GM18498 (cell line): ENCODE measurements at regions not wholly inside any gene's neighbourhood (a gene's known extent, or its start where the extent isn't known, plus 50 kb on each side); places are given as distances from the start of the nearest gene placed in this dataset.
"Not testable (repeated sequence)": the region's sequence is repeated elsewhere in the genome, so short reads cannot be mapped to it uniquely, and the experiment has no call there.

Experiments
- ATAC-seq: cut with Tn5 transposase; IDR thresholded peaks from one replicate; pipeline ENCODE4 v1.9.1; 2021; ENCODE audit warnings: mild to moderate bottlenecking, moderate library complexity; ENCODE audit not compliant: unreplicated experiment

DNA sequence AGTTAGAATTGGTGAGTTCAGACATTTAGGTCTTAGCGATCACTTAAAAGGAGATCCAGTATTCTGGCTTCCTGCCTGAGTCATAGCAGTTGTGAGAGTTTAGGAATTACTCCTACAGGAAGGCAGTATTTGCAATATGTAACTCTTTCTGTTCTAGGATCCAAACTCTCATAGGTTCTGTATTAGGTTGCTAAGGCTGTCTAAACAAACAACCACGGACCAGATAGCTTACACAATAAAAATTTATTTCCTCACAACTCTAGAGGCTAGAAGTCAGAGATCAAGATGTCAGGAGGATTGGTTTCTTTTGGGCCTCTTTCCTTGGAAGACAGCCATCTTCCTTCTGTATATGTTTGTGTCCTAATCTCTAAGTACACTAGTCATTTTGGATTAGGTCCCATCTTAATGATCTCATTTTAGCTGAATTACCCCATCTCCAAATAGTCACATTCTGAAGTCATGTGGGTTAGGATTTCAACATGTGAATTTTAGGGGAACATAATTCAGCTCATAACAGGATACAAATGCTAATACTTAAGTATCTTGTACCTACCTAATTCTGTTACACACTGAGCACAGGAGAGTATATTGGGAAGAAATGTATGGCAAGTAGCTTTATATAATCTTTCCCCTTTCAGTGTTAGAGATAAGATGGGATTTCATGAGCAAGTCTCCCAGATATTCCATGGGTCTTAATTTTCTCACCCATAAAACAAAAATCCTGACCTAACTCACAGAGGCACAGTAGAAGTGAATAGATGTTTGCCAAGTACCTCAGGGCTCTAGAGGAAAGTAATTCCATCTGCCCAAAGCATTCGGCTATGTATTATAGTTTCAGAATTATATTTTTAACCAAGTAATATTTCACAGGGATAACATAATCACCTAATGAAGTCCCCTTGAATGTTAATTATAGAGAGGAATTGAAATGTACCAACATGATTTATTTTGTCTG lies 144.4 kb downstream of the PTBP2 start:
- no peak for ATAC-seq

DNA sequence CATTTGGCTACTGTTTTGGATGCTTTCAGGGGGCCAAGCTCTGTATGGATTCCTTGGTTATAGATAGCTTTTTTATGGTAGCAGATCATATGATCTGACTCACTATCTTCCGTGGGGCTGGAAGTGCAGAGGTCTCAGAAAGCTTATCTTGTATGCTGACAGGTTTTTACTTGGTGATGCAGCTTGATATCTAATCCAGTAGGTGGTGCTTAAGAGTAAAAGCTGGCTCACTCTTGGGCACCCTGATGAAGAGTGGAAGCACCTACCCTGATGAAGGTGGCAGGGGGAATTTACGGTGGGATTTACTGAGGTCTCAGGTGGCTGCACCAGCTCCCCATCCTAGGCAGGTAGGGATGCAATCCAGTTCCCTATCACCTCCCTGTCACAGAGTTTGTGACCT lies 151.2 kb downstream of the PTBP2 start:
- ATAC-seq, result no peak

DNA sequence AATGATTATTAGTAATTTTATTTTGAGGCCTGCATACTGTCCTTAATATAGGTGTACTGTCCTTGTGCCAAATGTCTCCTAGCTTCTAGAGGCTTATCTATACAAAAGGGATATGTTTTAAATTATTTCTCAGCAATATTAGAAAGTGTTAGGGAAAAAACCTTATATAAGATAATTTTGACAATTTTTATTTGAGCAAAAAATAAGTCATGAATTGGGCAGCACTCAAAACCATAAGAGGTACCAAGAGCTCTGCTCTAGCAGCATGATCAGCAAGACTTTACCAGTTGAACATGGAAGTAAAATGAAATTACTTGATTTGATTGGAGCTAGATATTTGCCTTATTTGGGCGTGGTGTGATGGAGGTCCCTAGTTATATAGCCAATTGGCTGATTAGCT lies 157.1 kb downstream of the PTBP2 start:
- ATAC-seq, result no peak

DNA sequence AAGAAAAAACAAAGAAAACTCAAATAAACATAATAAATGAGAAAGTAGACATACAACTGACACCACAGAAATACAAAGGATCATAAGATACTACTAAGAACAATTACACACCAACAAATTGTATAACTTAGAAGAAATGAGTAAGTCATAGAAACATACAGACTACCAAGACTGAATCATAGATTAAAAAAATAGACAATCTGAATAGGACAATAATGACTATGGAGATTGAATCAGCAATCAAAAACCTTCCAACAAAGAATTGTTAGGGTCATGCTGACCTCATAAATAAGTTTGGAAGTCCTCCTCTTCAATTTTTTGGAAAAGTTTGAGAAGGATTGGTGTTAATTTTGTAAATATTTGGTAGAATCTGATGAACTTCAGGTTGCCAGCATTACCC lies 159.0 kb downstream of the PTBP2 start:
- ATAC-seq, result no peak

DNA sequence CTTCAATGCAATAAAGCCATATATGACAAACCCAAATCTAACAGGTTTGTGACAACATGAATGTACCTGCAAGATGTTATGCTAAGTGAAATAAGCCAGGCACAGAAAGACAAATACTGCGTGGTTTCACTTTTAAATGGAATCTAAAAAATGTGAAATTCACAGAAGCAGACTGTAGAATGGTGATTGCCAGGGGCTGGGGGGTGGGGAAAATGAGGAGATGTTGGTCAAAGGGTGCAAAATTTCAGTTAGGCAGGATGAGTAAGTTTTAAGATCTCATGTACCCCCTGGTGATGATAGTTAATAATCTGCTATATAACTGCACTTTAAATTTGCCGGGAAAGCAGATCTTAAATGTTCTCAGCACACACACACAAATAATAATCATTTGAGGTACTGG lies 160.5 kb downstream of the PTBP2 start:
- ATAC-seq, result no peak

DNA sequence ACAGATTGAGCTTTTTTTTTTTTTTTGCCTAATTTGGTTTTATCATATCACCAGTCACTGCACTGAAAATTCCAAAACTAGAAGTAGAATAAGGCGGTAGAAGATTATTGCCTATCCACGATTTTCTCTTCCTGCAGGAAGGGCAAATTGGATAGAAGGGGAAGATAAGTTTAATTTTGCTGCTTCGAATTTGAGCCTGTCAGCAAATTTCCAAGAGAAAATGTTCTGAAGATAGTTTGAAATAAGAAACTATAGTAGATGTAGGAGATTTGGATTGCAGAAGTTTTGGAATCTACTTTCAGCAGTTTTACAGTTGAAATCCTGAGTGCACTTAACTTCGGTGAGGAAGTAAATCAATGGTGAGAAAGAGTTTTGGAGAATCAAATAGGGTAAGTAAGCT lies 164.9 kb downstream of the PTBP2 start:
- ATAC-seq, result no peak

DNA sequence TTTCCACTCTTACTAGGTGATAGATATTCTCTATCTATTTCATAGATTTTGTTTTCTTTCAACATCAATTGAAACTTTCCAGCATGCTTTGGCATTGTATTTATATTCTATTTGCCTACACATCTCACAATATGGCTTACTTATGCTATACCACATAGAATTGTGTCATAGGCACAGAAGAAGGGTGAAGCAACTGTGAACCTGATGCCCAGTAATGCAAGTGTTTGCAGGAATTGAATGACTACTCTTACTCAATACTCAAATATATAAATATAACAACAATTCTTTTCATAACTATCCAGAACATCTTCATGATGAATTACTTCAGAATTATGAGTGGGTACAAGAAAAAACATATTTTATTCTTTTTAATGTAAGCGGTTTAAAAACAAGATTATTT lies 165.9 kb downstream of the PTBP2 start:
- ATAC-seq, result no peak

DNA sequence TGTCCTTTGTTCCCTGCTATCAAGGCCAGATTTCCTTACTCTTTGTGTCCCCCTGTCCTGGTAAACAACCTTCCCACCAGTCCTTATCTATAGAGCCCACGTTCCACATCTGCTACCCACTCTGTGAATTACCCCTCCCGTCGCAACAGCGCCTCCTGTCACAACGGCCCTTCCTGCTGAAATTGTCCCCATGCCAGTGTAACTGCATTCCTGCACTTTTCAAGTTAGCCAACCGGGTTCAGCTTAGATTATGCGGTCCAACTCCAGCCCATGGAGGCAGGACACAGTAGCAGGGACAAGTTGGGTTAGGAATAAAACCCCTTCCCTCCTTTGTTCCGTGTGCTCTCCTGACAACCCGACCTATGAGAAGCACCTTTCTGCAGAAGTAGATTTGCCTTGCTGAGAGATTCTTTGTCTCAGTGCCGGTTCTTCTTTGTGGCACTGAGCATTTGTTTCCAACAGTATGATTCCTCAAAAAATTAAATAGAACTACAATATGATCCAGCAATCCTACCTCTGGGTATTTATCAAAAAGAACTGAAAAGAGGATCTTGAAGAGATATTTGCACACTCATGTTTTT lies 180.3 kb downstream of the PTBP2 start:
- ATAC-seq, result no peak

DNA sequence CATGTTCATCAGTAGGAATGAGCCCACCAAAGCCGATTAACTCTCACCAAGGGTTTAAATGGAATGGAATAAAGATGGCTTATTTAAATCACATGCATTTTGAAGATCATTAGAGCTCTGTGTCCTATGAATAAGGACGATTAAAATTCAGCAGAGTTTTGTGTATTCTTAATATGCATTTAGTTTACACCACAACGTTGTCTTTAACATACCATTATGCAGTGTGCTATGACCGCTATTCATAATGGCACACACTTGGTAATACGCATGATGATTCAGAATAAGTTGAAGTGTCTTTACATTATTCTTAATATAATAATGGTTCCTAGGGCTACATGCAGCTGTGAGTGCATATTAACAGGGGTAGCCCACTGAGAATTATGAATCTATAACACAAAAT lies 190.7 kb downstream of the PTBP2 start:
- ATAC-seq, result no peak

DNA sequence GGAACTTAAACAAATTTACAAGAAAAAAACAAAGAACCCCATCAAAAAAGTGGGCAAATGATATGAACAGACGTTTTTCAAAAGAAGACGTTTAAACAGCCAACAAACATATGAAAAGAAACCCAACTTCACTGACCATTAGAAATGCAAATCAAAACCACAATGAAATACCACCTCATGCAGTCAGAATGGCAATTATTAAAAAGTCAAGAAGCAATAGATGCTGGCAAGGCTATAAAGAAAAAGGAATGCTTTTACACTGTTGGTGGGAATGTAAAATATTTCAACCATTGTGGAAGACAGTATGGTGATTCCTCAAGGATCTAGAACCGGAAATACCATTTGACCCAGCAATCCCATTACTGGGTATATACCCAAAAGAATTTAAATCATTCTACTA lies 194.1 kb downstream of the PTBP2 start:
- ATAC-seq, result not testable (repeated sequence)

DNA sequence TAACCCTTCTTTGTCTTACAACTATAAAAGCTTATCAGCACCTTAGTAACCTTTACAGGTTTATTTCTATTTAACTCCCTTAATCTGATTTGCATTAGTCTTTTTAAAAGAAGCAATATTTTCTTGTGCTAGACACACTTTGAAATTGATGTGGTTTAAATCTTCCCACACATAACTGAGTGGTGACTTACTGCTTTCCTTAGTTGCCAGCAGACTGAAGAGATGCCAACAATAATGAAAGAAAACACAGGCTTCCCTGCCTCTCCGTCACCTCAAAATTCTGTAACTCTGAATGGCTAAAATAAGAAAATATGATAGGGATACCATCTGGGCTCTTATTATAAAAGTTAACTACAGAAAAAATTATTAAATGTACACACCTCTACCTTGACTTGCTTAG lies 196.8 kb downstream of the PTBP2 start:
- no peak for ATAC-seq

DNA sequence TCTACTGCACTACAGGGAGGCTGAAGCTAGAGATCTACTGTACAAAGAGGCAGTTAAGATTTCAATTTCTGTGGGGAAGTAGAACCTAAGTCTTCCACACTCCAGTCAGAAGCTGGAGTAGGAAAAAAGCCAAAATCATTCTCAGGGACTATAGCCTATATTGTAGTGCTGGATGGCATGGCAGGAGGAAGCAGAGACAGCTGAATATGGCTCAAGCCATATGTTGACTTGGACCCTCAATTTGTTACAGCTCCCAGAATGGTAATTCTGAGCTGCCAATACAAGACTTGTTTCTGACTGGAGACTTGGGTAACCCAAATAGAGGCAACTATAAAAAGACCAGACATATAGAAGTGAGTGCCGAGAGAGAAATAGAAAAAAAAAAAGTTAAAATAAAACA lies 200.6 kb downstream of the PTBP2 start:
- ATAC-seq, result no peak

DNA sequence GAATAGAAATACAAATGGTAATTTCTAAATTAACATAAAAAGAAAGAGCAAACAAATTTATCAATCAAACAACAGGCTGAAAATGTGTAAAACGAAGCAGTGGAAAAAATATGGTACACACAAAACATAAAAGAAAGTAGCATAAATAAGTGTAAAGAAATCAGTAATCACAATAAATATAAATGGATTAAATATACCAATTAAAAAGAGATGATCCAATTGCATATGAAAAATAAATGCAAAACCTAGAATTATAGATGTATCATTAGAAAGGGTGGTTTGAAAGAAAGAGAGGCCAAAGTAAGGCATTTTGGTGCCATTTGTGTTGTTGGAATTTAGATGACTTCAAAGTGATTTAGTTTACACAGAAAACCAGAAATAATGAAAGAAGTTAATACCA lies 202.2 kb downstream of the PTBP2 start:
- no peak for ATAC-seq

DNA sequence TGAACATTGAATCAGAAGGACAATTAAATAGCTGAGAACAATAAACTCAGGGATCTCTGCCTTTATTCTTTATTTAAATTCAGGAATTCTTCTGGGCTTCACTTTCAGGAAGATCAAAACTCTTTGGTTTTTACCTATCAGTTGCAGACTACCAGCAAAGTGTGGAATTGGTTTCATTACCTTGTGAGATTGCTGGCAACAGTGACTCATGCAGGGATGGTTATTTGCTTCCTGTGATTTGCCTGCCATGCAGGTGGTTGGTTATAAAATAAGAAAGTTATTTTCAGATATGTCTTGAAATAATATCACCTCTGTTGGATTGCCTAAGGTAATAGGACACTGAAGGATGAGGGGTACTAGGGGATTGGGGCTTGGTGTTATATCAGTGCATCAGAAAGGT lies 204.6 kb downstream of the PTBP2 start:
- ATAC-seq, result no peak

DNA sequence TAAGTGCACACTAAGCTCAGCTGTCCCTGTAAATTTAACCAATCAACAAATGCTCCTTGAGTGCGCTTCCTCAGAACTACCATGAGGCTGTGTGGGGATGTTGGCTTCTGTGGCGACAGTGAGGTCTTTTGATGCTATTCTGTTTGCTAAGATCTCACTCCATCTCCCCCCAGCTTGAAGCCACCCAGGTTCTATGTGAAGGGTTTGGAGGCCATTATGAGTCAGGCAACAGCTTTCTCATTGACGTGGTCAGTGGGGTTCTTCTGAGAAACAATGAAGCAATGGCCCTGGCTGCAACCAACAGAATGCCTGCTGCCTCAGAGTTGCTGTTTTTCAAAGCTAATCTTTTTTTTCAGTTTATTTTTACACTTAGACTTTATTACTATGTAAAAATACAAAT lies 205.5 kb downstream of the PTBP2 start:
- ATAC-seq, result no peak

DNA sequence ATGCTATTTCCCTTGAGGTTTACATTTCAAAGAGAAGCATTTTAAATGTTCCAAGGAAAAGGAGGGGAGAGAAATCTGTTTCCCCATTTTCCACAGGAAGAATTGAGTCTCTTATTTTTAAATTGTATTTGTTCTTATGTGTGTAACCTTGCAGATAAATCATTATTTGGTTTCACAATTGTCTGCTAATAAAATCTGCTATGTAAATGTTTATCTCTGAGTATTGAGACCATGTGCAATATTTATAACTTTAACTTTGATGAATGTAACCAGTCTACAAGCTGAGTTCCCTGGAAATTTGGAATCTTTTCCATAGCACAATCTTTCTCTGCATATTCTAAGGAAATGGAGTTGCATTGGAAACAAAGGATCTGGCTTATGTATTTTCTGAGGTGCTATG lies 209.6 kb downstream of the PTBP2 start:
- ATAC-seq, result no peak

DNA sequence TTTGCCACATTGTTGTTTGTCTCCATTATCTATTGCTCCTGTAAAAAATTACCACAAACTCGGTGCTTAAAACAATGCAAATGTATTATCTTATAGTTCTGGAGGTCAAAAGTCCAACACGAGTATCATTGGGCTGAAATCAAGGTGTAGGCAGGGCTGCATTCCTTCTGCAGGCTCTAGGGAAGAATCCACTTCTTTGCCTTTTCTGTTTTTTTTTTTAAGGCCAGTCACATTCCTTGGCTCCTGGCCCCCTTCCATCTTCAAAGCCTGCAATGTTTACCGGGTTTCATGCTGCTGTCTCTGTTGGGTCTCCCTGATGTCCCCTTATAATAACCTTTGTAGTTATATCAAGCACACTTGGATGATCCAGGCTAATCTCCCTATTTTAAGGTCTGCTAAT lies 212.7 kb downstream of the PTBP2 start:
- no peak for ATAC-seq

DNA sequence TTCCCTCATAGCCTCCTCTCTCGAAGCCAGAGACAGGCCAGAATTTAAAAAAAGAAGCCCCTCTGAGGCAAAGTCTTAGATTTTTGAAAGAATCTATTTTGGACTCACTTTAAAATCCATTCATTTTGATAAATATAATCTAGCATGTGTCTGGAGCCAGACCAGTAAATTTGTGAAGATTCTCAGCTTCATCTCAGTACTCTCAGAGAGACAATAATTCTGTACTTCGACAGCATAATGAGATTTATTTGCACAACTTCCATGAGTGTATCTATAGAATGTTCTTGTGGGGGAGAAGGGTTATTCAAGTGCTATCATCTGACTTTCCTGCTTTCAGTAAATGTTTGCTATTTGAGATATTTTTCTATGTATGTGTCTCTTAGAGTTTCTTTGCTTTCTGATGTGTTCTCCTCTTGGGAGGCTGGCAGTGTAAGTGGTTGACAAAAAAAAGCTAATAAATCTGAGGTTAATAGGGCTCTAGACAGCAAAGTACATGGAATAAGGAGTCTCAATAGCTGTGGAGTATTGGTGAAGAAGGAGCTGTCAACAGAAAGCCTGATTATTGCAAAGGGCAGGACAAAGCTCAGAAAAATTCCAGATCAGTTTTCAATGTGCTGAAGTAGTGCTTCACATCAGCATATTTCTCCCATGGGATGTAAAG lies 223.0 kb downstream of the PTBP2 start:
- no peak for ATAC-seq

DNA sequence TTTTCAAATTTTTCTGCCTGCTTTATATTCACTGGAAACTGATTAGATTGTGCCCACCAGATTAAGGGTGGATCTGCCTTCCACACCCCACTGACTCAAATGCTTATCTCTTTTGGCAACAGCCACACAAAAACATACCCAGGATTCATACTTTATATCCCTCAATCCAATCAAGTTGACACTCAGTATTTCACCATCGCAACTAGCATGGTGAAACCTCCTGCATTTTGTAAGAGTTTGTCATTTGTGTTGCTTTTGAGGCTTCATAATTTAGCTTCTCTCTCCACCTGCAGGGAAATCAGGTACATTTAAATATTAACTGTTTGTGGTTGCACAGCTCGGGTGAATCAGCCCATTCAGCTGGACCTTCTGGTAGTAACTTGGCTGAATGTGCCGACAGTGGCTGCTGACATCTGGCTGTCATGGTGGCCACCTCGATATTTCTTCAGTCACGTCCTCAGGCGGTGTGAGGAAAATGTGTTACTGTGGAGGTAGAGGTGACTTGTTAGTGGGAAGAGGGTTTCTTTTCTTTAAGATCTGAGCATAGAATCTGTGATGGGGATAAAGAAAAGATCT lies 224.0 kb downstream of the PTBP2 start:
- ATAC-seq, result no peak

DNA sequence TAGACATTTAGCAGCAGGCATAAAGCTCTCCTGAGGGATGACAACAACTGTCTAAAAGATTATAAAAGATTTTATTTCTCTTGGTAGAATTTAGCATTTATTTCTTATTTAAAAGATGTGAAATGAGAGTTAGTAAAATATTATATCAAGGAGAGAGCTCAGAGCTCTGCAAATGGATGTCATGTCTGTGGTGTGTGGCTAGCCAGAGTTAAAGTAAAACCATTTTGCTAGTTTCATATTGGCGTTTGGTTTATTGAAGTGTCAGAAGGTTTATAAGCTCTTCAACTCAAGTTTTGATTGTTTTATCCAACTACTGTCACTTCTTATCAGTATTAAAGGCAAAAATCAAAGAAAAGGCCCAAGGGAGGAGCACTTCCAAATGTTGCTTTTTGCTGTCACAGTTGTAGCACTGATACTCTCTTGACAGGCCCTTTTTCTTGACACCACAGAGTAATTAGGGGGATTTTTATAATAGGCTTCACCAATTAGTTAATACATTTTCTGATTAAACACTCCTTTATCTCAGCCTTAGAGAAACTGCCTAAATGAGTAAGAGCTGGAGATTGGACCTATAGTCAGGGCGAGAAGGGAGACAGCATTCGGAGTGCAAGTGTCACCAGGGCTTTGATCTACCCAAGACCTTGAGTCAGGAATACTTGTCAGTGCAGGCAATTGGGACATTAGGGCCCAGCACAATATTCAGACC lies 233.9 kb downstream of the PTBP2 start:
- ATAC-seq, result no peak

DNA sequence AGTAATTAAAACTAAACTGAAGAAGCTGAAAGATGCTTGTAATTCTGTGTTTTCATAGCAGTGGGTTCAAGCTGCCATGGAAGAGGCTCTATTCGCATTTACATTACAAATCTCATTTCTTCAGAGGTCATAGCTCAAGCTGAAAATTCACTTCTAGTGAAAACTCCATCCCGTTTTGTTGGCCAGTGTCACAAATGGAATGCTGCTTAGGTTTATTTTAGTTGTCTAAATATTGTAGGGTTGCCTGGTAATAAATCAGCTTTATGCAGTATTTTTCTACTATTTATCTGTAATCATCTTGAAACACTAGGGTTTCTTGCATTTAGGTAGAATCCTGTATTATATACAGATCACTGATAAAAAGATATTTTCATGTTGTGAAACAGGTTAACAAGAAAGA lies 240.6 kb downstream of the PTBP2 start:
- ATAC-seq, result no peak
